ENCODE measurements at regions not wholly inside any gene's neighbourhood (a gene's known extent, or its start where the extent isn't known, plus 50 kb on each side); places are given as distances from the start of the nearest gene placed in this dataset.
"Not testable (repeated sequence)": the region's sequence is repeated elsewhere in the genome, so short reads cannot be mapped to it uniquely, and the experiment has no call there.

DNA sequence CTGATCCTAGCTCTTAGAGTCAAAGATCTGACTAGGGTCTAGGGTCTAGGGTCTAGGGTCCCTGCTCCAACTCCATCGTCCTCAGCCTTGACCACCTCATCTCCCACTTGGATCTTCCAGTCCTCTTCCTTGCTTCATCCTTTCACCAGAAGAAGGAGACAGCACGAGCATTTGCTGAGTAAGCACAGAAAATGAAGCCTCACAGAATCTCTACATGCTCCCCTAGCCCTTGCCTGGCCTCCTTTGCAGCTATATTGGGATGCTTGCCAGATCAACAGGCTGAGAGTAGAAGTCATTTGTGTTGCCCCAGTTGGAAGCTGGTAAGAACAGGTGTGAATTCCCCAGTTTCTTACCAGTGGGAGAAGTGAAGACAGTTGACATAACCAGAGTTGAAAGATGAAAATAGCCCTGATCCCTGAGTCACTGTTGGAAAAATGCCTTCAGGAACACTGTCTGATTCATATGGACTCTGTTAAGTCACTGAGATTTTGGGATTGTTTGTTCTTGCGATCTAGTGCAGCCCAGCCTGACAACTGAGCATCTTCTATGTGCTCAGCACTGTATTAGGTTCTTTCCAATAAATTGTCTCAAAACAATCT, 552.5 kb downstream of the INSC start:
- intact Hi-C loops (cut with DNase I): no loop called here
- no peak for DNase-seq (ENCODE audit: low spot score)

DNA sequence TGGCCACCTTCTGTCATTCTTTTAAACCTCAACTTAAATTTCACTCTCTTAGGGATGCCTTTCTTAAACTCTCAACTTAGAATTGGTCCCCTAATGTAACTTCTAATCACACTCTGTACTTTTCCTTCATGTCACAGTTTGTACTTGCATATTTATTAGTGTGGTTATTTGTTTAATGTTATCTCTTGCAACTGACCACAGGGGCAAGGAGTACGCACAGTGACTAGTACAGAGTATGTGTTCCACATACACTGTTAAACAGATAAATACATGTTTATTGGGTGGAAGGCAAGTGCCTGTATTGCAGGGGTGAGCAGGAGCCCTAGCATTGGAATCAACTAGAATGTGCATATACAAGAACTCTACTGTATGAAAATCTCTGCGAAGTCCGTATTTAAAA, 554.0 kb downstream of the INSC start:
- no peak for DNase-seq (ENCODE audit: low spot score)
- intact Hi-C loops (cut with DNase I): no loop called here

DNA sequence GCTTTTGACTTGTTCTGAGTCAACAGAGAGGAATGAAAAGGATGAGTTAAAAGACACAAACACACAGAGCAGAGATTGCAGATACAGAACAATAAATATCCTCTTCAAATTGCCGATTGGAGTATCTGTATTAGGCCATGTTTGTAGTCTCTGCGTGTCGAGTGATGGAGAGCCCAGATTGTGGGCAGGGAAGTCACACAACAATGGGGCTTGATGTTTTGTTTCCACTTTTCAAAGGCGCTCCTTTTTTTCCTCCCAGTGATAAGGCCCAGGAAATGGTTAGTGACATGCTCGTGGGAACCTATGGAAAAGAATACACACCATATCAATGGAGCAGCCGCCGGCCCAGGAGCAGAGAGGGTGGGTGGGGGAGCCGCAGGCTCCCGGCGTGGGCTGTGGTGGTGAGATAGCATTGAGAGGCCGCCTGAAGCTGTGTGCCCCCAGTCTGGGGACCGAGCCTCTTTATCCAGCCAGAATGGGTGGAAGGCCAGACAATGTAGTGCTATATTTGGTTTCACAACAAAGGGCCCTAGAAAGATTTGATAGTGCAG, 555.9 kb downstream of the INSC start:
- intact Hi-C loops (cut with DNase I): no loop called here
- no peak for DNase-seq (ENCODE audit: low spot score)

DNA sequence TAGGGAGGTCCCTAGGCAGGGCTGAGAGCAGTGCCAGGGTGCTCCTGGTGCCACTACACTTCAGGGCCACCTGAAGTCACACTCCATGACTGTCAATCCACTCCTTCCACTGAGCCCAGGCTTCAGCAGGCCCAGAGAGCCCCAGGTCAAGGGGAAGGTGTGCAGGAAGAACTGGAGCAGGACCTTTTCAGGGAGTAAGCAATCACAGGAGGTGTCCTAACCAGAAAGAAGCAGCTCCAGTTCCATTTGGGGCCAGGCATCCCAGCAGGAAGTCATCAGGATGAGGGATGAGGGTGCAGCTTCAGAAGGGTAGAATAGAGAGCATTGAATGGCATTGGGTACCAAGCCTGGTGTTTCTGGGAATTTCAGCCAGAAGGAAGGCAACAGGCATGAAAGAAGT, 556.5 kb downstream of the INSC start:
- DNase-seq (ENCODE audit: low spot score): no peak
- intact Hi-C loops (cut with DNase I): no loop called here

DNA sequence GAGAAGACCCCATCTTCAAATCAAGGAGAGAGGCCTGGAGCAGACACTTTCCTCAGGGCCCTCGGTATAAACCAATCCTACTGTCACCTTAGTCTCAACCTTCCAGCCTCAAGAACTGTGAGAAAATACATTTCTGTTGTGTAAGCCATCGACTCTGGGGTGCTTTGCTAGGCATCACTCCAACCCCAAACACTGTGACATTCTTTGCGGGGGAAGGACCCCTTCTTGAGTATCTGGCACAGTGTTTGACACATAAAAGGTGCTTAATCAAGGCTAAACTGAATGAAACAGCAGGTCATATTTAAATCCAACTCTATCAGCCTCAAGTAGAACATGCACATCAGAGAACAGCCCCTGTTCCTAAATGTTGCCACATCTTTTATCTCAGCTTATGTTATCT, 558.1 kb downstream of the INSC start:
- intact Hi-C loops (cut with DNase I): no loop called here

DNA sequence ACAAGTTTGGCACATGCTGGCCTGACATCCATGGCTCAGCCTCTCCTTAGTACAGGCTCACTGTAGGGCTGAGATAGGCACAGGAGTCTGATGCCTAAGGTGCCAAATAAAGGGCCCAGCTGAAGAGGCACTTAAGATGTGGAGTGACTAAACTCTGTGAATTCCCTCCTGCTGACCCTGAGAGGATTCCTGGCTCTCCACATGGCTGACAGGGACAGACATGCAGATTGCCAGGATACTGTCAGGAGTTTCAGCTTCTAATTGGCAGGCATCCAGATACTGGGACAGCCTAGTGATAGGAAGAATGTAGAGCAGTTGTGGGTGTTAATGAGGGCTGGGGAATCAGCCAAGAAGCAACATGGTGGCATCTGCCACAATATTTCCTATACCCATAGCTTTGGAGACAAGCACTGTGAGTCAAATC, 558.7 kb downstream of the INSC start:
- intact Hi-C loops (cut with DNase I): no loop called here
- DNase-seq (ENCODE audit: low spot score): no peak

More for the DNA sequence above, 558.1 kb downstream of the INSC start:
- DNase-seq (ENCODE audit: low spot score): no peak

- DNase-seq (ENCODE audit: low spot score): no peak
Measured at GRCh38 chr11:15674756-15675155, 560.0 kb downstream of the INSC start.

GRCh38 chr11:15675683-15676082, 561.0 kb downstream of the INSC start:
- intact Hi-C loops (cut with DNase I): no loop called here
- no peak for DNase-seq (ENCODE audit: low spot score)

More at GRCh38 chr11:15674756-15675155, 560.0 kb downstream of the INSC start:
- intact Hi-C loops (cut with DNase I): no loop called here

GRCh38 chr11:15677181-15677580, 562.5 kb downstream of the INSC start:
- intact Hi-C loops (cut with DNase I): no loop called here
- no peak for DNase-seq (ENCODE audit: low spot score)

- intact Hi-C loops (cut with DNase I): no loop called here
- no peak for DNase-seq (ENCODE audit: low spot score)
Measured at GRCh38 chr11:15683528-15683927, 568.8 kb downstream of the INSC start.

- no peak for DNase-seq (ENCODE audit: low spot score)
- intact Hi-C loops (cut with DNase I): no loop called here
Measured at GRCh38 chr11:15685306-15685705, 570.6 kb downstream of the INSC start.

DNA sequence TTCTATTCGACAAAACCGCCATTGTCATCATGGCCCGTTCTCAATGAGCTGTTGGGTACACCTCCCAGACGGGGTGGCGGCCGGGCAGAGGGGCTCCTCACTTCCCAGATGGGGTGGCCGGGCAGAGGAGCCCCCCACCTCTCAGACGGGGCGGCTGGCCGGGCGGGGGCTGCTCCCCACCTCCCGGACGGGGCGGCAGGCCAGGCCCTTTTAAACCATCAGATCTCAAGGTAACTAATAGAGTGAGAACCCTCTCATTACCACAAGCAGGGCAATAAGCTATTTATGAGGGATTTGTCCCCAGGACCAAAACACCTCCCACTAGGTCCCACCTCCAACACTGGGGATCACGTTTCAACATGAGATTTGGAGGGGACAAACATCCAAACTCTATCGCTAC, 571.5 kb downstream of the INSC start:
- DNase-seq (ENCODE audit: low spot score); intact Hi-C loops (cut with DNase I): not testable (repeated sequence)

DNA sequence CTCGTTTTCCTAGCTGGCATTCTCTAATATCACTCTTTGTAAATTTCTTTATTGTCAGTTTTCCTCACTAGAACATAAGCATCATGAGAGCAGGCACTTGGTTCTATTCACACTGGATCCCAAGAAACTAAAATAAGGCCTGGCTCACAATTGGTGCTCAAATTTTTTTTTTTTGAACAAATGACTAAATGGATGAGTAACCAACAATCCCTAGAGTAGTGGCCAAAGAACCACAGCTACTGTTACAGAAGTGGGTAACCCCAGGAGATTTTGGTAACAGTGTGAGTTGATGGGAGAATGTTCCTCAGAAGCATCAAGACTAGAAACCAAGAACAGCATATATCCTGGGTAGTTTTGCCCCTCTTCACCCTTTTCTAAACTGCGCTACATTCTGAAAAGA, 572.6 kb downstream of the INSC start:
- intact Hi-C loops (cut with DNase I): no loop called here
- DNase-seq (ENCODE audit: low spot score): no peak

DNA sequence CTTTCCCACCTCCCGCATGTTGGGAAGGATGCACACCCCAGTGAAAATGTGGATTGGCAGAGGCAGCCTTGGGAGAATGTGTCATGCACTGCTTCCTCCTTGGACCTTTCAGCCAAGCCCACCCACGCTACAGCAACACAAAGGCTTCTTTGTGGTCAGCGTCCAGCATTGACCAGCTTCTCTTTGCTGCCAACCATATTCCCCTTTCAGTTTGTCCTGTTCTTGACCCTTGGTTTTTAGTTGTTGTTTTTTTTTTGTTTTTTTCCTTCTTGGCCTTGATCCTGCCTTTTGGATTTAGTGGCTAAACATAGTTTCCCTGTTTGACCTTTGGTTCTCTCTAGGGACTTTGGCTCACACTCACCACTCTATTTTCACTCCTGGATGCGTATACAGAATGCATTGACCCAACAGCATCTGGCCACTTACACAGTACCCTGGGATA, 573.6 kb downstream of the INSC start:
- intact Hi-C loops (cut with DNase I): no loop called here
- DNase-seq (ENCODE audit: low spot score): peak; percentile 81

- DNase-seq (ENCODE audit: low spot score): no peak
- intact Hi-C loops (cut with DNase I): no loop called here
Measured at GRCh38 chr11:15690320-15690719, 575.6 kb downstream of the INSC start.

- DNase-seq (ENCODE audit: low spot score): no peak
- intact Hi-C loops (cut with DNase I): no loop called here
Measured at GRCh38 chr11:15692739-15693138, 578.0 kb downstream of the INSC start.

DNA sequence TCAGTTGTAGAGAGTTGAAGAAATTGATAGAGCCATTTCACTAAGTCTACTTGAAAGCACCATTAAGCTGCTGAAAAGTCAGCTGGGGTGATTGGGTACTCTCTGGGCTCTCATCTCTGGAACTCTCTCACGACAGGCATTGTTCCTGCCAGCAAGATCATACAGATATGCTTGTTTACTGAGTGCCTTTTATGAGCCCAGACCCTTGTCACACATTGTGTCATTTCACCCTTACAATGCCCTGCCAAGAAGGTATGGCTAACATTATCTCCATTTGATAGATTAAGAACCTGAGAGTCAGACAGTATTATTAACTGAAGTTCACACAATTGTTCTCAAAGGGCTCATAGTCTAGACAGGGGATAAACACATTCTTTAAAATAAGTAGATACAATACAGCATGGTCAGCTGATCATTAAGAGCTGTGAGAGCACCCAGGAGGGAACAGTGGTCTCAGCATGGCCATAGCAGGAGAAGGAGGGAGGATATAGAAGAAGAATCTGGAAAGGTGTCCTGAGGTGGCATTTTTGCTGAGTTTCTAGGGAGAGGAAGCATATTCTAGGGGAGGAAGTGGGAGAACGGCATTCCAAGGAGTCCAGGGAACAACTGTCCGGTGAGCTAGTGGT, 580.5 kb downstream of the INSC start:
- DNase-seq (ENCODE audit: low spot score): no peak
- intact Hi-C loops (cut with DNase I): no loop called here

DNA sequence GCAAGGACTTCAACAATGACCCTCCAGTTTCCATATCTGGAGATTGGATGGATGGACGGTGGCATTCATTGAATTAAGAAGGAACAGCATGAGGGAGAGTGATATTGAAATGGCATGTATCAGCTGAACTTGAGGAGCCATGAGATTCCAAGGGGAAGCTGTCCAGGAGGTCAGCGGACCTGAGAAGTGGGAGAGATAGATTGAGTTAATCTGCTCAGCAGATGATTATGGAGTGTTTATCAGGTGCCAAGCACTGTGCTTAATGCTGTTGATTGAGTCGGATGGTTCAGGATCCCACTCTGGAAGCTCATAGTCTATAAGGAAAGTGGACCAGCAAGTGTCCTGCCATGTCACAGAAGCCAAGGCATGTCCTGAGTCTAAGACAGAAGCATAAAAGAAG, 581.3 kb downstream of the INSC start:
- intact Hi-C loops (cut with DNase I): no loop called here
- no peak for DNase-seq (ENCODE audit: low spot score)

GRCh38 chr11:15697437-15698236, 582.9 kb downstream of the INSC start:
- no peak for DNase-seq (ENCODE audit: low spot score)
- intact Hi-C loops (cut with DNase I): no loop called here

- intact Hi-C loops (cut with DNase I): no loop called here
- DNase-seq (ENCODE audit: low spot score): no peak
Measured at GRCh38 chr11:15698855-15699254, 584.1 kb downstream of the INSC start.

DNA sequence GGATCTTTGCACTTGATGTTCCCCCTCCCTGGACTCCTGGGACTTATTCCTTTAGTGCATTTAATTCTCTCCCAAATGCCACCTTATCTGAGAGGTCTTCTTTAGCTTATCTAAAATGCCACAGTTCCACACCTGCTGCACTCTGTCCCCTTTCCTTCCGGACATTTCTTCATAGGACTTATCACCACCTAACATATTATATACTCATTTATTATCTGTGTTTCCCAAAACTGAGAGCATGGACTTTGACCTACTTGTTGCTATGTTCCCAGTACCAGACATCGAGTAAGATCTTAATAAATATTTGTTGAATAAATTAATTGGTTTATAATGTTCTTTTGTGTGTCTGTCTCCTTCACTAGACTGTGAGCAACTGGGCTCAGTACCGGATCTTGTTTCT, 585.3 kb downstream of the INSC start:
- intact Hi-C loops (cut with DNase I): no loop called here
- DNase-seq (ENCODE audit: low spot score): no peak

All from cardiac septum (tissue), 1 donor.